Left ventricle myocardium inferior (tissue), 1 donor: ENCODE measurements at regions not wholly inside any gene's neighbourhood (a gene's known extent, or its start where the extent isn't known, plus 50 kb on each side); places are given as distances from the start of the nearest gene placed in this dataset.
A peak's percentile ranks its signal among the peaks of the same experiment; 100 is the strongest.

Source experiments
- DNase-seq: peaks from one replicate; pipeline ENCODE4 v3.0.0-alpha.2; 2020
- H3K27ac ChIP-seq: fragments of 200-600 bp; replicated peaks from 2 replicates; pipeline ENCODE4 v1.8.0; 2021
- H3K27me3 ChIP-seq: fragments of 200-600 bp; 2 replicates; pipeline ENCODE4 v1.8.0; 2021; ENCODE audit warnings: low read depth
- H3K36me3 ChIP-seq: fragments of 200-600 bp; 2 replicates; pipeline ENCODE4 v1.8.0; 2021
- H3K4me1 ChIP-seq: fragments of 200-600 bp; 2 replicates; pipeline ENCODE4 v1.8.0; 2021
- H3K4me3 ChIP-seq: fragments of 200-600 bp; 2 replicates; pipeline ENCODE4 v1.8.0; 2021; ENCODE audit warnings: mild to moderate bottlenecking, moderate library complexity
- H3K9me3 ChIP-seq: fragments of 200-600 bp; replicated peaks from 2 replicates; pipeline ENCODE4 v1.8.0; 2021
- CTCF ChIP-seq: fragments of 200-600 bp; IDR thresholded peaks from 2 replicates; pipeline ENCODE4 v1.8.0; 2021; ENCODE audit warnings: antibody characterized with exemption, mild to moderate bottlenecking, borderline replicate concordance
- intact Hi-C: fragments of 100-400 bp; cut with micrococcal nuclease; formaldehyde crosslinking; loops from one replicate; pipeline ENCODE4 v1.11.0; 2022
- donor health status: DM: no; HTN: yes; CAD: no; lungs with severe emphysema.

GRCh38 chr5:67538855-67539506 is 342.4 kb upstream of the CD180 start:
- TF ChIP-seq CTCF: no peak
- peaks cover 21% of the 10 kb centered on the region for H3K4me1 ChIP-seq
- H3K36me3 ChIP-seq: no peaks in the 10 kb centered on the region
- intact Hi-C loops: no loop called here
- H3K27me3 ChIP-seq: no peaks in the 10 kb centered on the region
- H3K4me3 ChIP-seq: no peak overlapping the region
- H3K9me3 ChIP-seq: no peaks in the 10 kb centered on the region
- H3K27ac ChIP-seq: no peak overlapping the region
- no peak for DNase-seq

GRCh38 chr5:67537439-67538148 is 341.0 kb upstream of the CD180 start:
- H3K36me3 ChIP-seq: no peaks in the 10 kb centered on the region
- H3K27ac ChIP-seq: peak overlapping the region; percentile 24
- H3K27me3 ChIP-seq: no peaks in the 10 kb centered on the region
- H3K9me3 ChIP-seq: no peaks in the 10 kb centered on the region
- TF ChIP-seq CTCF: no peak
- peak overlapping the region; percentile 42 for H3K4me3 ChIP-seq
- intact Hi-C loops: no loop called here
- H3K4me1 ChIP-seq: peaks cover 21% of the 10 kb centered on the region
- DNase-seq: no peak

GRCh38 chr5:67536866-67537265 is 340.3 kb upstream of the CD180 start:
- TF ChIP-seq CTCF: no peak
- peaks cover 21% of the 10 kb centered on the region for H3K4me1 ChIP-seq
- H3K36me3 ChIP-seq: no peaks in the 10 kb centered on the region
- H3K27me3 ChIP-seq: no peaks in the 10 kb centered on the region
- no peak overlapping the region for H3K27ac ChIP-seq
- intact Hi-C loops: no loop called here
- no peak for DNase-seq
- no peaks in the 10 kb centered on the region for H3K9me3 ChIP-seq
- peak overlapping the region; percentile 42 for H3K4me3 ChIP-seq

GRCh38 chr5:67530609-67531255 is 334.1 kb upstream of the CD180 start:
- no peaks in the 10 kb centered on the region for H3K36me3 ChIP-seq
- no peak overlapping the region for H3K4me3 ChIP-seq
- intact Hi-C loops: no loop called here
- H3K4me1 ChIP-seq: no peaks in the 10 kb centered on the region
- no peak for TF ChIP-seq CTCF
- no peak overlapping the region for H3K27ac ChIP-seq
- no peak for DNase-seq
- H3K9me3 ChIP-seq: peaks cover 24% of the 10 kb centered on the region
- no peaks in the 10 kb centered on the region for H3K27me3 ChIP-seq

GRCh38 chr5:67528953-67529352 is 332.4 kb upstream of the CD180 start:
- Histone ChIP-seq H3K4me1 (no peaks in the 10 kb centered on the region), H3K27me3 (no peaks in the 10 kb centered on the region), H3K4me3 (no peak overlapping the region), H3K36me3 (no peaks in the 10 kb centered on the region), H3K9me3 (peaks cover 28% of the 10 kb centered on the region), H3K27ac (no peak overlapping the region)
- DNase-seq: no peak
- intact Hi-C loops: no loop called here
- no peak for TF ChIP-seq CTCF
